NCI-H524 treated with DMSO at 0.1 percent for 48 hours (cell line): ENCODE measurements at regions not wholly inside any gene's neighbourhood (a gene's known extent, or its start where the extent isn't known, plus 50 kb on each side); places are given as distances from the start of the nearest gene placed in this dataset.
"Not testable (repeated sequence)": the region's sequence is repeated elsewhere in the genome, so short reads cannot be mapped to it uniquely, and the experiment has no call there.

Source experiments
- DNase-seq: peaks from one replicate; lab custom pipeline; 2025; lab: John Stamatoyannopoulos, UW

DNA sequence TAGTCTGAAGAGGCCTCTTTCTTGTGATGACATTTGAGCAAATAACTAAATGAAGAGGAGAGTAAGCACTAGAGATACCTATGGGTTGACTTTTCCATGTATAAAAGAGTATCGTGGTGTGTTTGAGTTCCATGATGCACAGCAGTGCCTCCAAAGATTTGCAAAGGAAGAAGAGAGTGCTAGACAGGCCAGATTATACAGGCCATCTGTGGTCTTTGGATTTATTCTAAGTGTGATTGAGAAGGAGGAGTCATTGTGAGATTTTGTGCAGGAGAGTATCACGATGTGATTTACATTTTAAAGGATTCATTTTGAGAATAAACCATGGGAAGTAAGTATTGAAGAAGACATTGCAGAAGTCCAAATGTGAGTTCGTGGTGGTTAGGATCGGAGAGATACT is 695.9 kb upstream of the FAM98A start:
- DNase-seq, result no peak

DNA sequence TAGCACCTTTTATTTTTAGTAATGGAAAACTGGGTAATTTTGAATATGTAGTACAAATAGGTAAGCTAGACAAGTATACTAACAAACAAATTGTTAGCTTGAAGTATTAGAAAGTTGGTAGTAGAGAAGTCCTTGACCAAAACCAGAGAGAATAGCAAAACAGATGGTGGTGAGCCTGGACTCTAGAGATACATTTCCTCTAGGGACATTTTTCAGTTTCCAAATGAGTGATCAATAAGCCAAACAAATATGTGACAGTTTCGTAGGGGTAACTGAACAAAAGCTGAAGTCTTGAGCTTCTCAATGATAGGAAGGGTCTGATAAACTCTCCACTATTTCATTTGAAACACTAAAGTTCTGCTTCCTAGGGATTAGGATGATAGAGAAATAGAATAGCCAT is 692.0 kb upstream of the FAM98A start:
- no peak for DNase-seq

DNA sequence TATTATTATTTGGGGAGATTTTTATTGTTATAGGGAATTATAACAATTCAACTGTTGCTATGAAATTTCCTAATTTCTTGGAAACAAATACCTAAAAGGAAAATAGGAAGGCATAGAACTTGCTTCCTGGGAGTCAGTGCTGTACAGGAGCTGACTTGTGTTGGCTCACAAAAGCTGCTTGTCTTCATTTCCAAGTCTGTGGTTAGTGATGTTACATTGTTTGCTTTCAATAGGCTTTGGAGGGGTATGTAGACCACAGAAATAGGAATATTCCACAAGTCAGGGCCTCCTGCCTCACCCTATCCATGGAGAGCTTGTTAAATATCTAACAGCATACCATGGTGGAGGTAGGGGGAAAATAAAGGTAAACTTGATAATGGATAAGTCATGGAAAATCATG is 688.9 kb upstream of the FAM98A start:
- no peak for DNase-seq

DNA sequence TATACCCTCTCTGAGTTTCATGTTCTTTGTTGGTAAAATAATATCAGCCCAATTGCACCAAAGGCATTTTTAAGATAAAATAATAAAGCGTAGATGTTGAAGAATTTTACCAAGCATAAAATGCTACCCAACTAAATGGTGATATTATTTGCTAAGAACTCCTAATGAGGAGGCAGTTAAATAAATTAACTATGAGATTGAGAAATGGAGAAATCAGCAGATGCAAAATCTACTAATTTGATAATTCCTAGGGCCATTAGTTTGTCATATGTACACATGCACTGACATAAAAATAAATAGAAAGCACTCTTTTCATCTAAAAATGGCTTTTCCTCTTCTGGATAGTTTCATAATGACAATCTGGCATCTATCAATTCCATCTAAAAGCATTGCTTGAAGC is 681.5 kb upstream of the FAM98A start:
- DNase-seq, result no peak

DNA sequence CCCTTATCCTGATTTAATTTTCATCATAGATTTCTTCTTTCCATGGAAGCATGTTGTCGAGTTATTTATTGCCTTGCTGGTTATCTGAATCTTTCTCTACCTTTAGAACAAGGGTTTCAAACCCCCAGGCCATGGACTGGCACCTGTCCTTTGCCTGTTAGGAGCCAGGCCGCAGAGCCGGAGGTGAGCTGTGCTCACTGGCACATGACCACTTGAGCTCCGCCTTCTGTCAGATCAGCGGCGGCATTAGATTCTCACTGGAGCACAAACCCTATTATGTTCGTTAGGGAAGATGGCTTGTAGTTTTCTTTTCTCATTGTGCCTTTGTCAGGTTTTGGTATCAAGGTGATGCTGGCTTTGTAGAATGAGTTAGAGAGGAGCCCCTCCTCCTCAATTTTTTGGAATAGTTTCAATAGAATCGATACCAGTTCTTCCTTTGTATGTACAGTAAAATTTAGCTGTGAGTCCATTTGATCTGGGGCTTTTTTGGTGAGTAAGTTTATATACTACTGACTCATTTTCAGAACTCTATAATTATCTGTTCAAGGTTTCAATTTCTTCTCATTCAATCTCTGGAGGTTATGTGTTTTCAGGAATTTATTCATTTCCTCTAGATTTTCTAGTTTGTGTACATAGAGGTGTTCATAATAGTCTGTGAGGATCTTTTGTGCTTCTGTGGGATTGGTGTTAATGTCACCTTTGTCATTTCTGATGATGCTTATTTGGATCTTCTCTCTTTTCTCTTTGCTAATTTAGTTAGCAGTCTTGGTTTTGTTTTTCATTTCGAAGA is 668.0 kb upstream of the FAM98A start:
- DNase-seq, result no peak

DNA sequence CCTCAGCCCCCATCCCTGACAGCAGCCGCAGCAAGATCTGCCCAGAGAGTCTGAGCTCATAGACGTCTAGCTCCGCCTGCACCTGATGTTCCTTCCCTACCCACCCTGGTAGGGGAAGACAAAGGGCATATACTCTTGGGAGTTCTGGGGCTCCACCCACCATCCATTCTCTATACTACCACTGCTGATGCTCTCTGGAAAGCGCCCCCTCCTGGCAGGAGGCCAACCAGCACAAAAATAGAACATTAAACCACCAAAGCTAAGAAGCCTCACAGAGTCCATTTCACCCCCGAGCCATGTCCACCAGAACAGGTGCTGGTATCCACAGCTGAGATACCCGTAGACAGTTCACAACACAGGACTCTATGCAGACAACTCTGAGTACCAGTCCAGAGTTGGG is 662.6 kb upstream of the FAM98A start:
- DNase-seq, result no peak

DNA sequence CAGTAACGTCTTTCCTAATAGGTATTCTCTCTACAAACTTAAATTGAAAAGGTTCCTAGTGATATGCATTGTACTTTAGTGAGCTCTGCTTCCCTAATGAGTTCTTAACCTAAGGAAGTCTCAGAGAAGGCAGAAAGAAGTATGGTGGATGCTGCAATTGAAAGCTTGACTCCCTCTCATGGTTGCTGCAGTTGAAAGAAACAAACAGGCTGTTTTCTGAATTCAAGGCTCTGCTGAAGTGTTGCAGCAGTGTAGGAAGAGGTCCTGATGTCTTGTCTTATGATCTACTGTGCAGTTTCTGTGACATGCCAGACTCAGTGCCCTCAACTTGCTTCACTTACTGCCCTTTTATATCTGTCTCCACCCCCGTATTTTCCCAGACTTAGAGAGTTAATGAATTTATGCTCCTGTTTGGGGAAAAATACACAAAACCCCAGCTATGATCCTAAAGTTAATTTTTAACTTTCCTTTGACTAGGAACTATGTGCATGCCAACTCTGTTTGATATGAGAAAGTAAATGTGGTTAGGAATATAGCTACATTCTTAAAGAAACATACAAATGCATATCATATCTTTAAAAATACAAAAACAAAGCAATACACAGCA is 655.3 kb upstream of the FAM98A start:
- DNase-seq, result no peak

DNA sequence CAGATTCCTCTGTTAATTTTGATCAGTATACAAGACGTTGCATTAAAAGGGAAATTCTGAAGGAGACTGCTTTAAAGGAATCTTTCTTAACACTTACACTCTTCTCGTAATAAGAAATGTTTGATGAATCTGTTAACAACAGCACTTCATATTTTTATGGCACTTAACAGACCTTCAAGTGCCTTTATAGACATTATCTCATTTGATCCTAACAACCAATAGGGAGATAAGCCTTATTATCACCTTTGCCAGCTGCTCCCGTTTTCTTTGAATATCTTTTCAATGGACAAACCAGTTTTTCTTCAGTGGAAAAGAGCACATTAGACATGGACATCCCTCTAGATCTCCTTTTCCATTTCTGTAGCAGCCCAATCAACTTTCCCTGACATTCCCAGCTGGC is 653.0 kb upstream of the FAM98A start:
- DNase-seq, result peak; percentile 5

DNA sequence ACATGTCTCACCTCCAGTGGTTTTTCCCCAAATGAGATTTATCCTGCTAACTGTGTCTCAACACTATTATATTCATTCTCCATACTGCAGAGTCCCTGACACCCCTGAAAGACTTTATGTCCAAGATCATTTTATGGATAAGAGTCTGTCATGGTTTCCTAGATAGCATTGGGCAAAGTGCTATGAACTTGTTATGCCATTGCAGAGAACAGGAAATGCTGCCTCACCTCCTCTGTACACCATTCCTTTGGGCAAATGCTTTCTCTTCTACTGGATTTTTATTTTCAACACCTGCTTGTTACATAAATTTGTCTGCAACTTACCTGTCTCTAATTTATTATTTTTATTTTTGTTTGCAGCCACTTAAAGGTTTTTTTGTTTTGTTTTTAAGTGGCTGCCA is 652.5 kb upstream of the FAM98A start:
- no peak for DNase-seq

DNA sequence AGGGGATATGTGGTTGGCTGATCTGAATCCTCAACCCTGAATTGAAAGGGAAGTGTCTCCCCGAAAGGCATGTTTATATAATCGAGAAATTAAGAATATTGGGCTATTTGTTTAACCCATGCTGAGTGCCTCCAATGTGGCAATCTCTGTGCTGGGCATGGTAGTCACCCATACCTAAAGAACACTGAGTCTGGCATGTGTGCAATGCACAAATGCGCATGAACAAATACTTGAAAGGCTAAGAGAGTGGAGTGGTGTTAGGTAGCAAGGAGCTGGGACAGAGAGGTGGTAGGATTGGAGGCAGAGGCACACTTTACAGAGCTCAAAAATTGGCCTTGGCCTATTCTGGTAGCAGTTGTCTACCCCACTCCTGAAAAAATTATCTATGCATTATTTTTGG is 645.1 kb upstream of the FAM98A start:
- no peak for DNase-seq

DNA sequence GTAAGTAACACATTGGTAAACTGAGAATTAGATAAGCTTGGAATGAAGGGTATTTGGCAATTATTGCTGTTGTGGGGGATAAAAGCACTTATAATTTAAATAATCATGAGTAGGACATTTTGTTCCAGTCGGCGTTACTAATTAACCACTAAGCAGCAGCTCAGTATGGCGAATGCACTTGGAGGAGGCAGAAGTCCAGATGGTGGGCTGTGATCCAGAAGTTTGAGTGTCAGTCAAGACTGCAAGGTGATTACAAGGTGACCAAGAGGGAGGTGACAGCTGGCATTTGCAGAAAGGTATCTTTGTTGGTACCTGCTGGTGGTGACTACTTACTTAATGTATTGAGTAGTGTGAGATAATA is 643.6 kb upstream of the FAM98A start:
- DNase-seq, result peak; percentile 59

DNA sequence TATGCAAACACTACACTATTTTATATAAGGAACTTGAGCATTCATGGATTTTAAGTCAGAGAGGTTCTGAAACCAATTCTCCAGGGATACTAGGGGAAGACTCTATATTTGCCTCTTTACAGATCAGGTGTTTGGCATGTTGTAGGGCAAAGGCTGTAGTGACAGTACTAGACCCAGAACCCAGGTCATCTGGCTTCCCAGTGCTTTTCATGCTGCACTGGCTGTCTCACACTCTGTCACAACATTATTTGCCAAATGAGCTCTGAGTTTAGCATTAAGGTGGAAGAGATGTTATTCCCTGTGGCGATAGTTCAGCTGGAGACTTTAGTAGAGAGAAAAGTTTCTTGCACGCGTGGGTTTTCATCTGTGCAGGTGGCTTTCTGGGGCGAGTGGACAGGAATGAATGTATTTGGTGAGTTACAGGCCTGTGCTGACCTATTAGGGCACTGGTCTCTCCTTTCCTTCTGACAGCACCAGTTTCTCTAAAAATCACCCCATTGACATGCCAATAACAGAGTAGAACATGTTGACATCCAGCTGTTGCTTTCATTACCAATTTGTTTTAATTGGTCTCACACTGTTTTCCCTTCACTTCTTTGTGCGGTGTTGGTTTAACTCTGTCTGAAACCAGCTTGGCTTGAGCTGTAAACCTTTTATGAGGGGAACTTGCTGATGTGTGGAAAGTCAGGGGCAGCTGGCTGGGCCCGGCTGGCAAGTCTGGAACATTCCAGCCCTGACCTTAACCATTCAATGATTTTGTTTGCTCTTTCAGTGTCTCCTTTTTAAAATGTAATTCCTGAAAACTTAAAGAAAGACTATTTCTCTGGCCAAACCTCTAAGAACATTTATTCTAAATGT is 643.0 kb upstream of the FAM98A start:
- DNase-seq, result no peak

DNA sequence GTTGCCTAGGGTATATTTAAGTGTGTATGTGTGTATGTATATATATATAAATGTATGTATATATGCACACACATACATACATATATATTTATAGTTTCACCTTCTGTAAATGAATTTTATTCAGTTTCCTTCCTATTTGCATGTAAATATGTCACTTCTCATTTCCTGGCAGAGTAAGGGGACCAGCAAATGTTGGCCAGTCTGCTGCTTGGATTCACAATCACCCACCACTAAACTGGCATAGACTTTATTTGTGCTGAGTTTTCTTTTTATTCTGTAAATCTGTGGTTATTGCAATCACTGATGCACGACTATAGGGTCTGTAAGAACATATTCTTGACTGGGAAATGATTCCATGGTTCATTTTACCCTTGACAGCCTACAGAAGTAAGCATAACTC is 640.4 kb upstream of the FAM98A start:
- DNase-seq, result no peak

DNA sequence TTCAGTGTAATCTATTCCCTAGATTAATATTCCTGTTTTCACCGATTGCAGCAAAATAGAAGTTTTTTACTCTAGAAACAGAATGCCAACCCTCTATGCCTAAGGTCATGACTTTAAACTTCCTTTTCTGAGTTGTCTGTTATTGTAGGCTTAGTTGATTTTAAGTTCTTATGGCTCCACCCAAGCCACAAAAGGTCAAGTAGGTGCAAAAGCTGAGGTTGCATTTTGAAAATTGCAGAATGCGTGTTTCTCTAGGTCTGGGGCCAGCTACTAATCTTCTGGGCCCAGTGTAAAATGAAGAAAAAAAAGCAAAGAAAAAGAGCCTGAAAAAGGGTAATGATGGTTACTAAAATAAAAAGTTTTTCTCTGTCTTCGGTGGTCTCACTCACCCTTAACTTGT is 635.7 kb upstream of the FAM98A start:
- DNase-seq, result no peak

DNA sequence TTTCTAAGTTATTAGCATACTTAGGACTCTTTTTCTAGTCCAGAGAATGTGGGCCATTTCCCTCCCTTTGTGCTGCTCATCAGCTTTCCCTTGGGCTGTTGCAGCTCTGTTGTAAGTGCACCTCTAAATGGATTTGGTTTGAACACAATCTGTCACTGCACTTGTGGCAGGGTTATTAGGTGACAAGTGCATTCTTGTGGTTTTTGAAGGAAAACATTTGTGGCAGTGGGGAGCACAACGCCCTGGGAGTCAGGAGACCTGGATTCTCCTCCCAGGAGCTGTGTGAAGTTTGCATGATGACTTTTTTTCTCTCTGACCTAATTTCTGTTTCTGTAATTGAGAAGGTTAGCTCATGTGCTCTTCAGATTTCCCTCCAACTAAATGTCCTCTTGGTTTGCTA is 630.9 kb upstream of the FAM98A start:
- no peak for DNase-seq

DNA sequence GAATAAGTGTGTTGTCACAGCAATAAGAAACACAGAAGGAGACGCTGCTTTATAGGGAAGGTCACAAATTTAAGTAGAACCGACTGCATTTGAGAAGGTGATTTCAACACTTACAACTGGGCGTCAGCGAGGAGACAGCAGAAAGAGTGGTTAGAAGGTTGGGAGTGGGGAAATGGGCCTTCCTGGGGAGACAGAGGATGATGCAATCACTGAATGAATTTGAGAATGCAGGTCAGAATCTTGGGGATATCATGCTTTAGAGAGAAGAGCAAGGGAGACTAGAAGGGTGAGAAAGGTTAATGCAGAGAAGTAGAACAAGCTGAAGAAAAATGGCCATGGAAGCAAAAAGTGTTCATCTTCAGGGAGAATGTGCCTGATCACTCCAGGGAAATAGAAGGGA is 616.1 kb upstream of the FAM98A start:
- no peak for DNase-seq

DNA sequence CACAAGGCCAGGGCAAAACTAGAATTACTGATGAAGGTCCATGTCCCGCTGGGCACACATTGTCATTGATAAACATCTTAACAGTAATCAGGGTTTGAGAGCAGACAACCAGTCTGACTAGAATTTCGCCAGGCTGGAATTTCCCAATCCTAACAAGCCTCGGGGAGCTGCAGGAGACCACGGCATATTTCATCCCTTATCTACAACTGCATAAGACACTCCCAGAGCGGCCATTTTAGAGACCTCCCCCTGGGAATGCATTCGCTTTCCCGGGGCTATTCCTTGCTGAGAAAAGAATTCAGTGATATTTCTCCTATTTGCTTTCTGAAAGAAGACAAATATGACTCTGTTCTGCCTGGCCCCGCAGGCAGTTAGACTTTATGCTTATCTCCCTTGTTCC is 611.3 kb upstream of the FAM98A start:
- not testable (repeated sequence) for DNase-seq

DNA sequence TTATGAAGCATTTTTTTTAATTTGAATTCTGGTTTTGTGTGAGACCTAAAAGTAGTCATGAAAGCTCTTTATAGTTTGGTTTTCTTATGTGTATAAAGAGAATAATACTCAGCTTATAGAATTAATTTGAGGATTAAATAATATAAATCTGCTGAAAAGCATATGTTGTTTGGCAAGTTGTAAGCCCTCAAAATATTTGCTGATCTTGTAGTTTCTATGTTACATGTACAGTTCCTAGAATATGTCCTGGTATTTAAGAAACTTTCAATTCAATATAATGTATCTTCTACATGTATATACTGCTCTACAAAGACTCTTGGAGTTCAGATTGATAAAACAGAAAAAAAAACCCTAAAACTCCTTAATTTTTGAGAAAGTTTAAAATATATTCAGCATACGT is 605.5 kb upstream of the FAM98A start:
- DNase-seq, result no peak

DNA sequence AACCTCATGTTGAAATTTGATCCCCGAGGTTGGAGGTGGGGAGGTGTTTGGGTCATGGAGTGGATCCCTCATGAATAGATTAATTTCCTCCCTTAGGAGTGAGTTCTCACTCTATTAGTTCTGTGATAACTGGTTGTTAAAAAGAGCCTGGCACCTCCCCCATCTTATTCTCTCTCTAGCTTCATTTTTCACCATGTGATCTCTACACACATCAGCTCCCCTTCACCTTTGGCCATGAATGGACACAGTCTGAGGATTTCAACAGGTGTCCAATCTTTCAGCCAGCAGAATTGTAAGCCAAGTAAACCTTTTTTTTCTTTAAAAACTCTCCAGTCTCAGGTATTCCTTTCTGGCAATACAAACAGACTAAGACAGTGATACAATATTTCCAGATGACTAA is 602.0 kb upstream of the FAM98A start:
- no peak for DNase-seq

DNA sequence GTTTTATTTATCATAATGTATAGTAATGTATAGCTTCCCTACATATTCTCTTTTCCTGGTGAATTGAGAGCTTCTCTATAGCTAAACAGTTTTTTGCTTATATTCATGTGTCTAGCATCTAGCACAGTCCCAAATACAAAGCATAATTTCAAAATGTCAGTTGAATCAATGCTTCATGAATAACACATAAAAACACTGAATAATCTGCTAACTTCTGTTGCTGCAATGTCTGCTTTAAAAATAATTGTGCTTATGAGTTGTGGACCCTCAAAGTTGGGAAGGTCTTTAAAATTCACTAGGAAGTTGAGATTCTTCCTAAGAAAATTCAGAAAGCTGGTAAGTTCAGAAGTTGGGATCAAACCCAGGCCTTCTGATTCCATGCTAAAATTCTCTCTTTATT is 600.9 kb upstream of the FAM98A start:
- DNase-seq, result no peak

DNA sequence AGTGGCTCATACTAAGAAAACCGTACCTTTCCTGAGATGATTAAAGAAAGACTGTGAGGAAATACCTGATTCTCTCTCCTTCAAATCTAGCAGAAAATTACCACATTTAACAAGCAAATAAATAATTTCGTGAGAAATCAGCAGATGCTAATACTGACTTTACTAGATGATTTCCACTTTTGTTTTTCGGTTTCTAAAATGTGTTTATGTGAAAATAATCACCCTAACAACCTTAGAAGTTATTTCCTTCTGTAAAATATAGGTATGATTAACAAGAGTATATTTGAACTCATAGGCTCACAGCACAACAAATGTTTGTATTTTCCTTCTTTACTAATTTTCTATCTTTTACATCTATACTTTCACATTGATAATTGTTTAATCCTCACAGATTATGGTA is 594.1 kb upstream of the FAM98A start:
- DNase-seq, result no peak

DNA sequence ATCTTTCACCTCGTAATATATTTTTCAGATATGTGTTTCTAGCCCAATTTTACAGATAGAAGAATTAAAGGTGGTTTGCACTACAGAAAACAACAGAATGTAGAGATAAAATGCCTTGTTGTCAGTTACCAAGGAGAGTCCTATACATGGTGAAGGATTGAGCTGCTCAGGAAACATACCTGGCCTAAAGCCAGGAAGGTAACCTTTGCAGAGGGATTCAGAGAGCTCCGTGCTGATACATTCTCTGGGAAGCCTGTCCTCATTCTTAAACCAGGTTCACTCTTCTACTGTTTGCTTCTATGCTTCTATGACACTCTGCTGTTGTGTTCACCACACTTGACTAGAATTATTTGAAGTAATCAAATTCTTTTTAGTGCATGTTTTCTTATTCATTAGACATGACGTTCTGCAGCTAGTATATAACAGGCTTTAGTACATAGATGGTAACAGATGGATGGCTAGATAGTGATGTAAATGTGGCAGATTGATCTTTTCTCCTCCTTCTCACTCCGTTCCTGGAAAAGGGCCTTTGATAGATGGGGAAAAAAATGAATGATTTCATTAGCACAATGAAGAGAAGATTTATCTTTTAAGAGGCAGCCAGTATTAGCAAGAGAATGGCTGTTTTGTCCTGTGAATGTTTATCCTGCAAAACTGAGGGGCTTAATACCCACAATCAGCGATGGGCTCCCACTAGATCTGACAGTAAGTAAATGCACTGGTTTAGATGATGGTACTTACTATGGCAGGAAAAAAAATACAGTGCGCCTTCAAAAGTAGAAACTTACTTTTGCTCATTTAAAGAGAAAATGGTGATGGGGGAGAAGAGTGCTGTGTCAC is 589.6 kb upstream of the FAM98A start:
- DNase-seq, result no peak
